Neural cell (in vitro differentiated cells): ENCODE measurements at regions not wholly inside any gene's neighbourhood (a gene's known extent, or its start where the extent isn't known, plus 50 kb on each side); places are given as distances from the start of the nearest gene placed in this dataset.

Experiments
- H2AFZ ChIP-seq: fragments of 200-600, 300-800 bp; sonication (generic), shearing (Covaris generic); 2 replicates; pipeline ENCODE4 v1.6.0; 2014; ENCODE audit warnings: low read depth, mild to moderate bottlenecking, antibody characterized with exemption, low read length, moderate library complexity
- H3F3A ChIP-seq: fragments of 200-600 bp; shearing (Covaris generic); 2 replicates; pipeline ENCODE4 v1.6.1; 2016; ENCODE audit warnings: mild to moderate bottlenecking, moderate library complexity, mixed read lengths, antibody characterized with exemption, low read length; ENCODE audit not compliant: insufficient read depth, poor library complexity, severe bottlenecking
- H3K27ac ChIP-seq: fragments of 200-600, 300-800 bp; sonication (generic), shearing (Covaris generic); 2 replicates; pipeline ENCODE4 v1.5.1; 2014; ENCODE audit warnings: mild to moderate bottlenecking, low read length, moderate library complexity
- H3K27me3 ChIP-seq: fragments of 300-800, 200-600 bp; sonication (generic), shearing (Covaris generic); 2 replicates; pipeline ENCODE4 v1.6.0; 2014; ENCODE audit warnings: mild to moderate bottlenecking, low read depth, low read length, moderate library complexity; ENCODE audit not compliant: insufficient read depth
- H3K36me3 ChIP-seq: fragments of 300-800, 200-600 bp; sonication (generic), shearing (Covaris generic); 2 replicates; pipeline ENCODE4 v1.5.1; 2014; ENCODE audit warnings: mild to moderate bottlenecking, antibody characterized with exemption, low read length, moderate library complexity; ENCODE audit not compliant: insufficient read depth
- H3K4me2 ChIP-seq: fragments of 300-800, 200-600 bp; sonication (generic), shearing (Covaris generic); 2 replicates; pipeline ENCODE4 v1.6.0; 2014; ENCODE audit warnings: mild to moderate bottlenecking, low read length
- H3K4me3 ChIP-seq: fragments of 300-800, 200-600 bp; sonication (generic), shearing (Covaris generic); 2 replicates; pipeline ENCODE4 v1.5.1; 2014; ENCODE audit warnings: mild to moderate bottlenecking, low read length, moderate library complexity
- H3K79me2 ChIP-seq: fragments of 200-600 bp; shearing (Covaris generic); replicated peaks from 2 replicates; pipeline ENCODE4 v1.6.0; 2014; ENCODE audit warnings: mild to moderate bottlenecking, low read length, moderate library complexity; ENCODE audit not compliant: insufficient read depth
- H3K9ac ChIP-seq: fragments of 300-800, 200-600 bp; sonication (generic), shearing (Covaris generic); 2 replicates; pipeline ENCODE4 v1.6.1; 2016; ENCODE audit warnings: mild to moderate bottlenecking, low read length, mixed read lengths
- H3K9me2 ChIP-seq: fragments of 200-600 bp; shearing (Covaris generic); 2 replicates; pipeline ENCODE4 v1.6.1; 2016; ENCODE audit warnings: mild to moderate bottlenecking, low read length, mixed read lengths; ENCODE audit not compliant: insufficient read depth
- H3K9me3 ChIP-seq: fragments of 200-600, 300-800 bp; sonication (generic), shearing (Covaris generic); 2 replicates; pipeline ENCODE4 v1.6.1; 2016; ENCODE audit warnings: mild to moderate bottlenecking, mixed run types, low read length, moderate library complexity, mixed read lengths
- H4K20me1 ChIP-seq: fragments of 200-600 bp; shearing (Covaris generic); 2 replicates; pipeline ENCODE4 v1.6.1; 2016; ENCODE audit warnings: mild to moderate bottlenecking, mixed run types; ENCODE audit not compliant: insufficient read depth
- CTCF ChIP-seq: fragments of 450-650 bp; IDR thresholded peaks from 2 replicates; pipeline ENCODE4 v1.5.1; 2014; ENCODE audit warnings: antibody characterized with exemption, mild to moderate bottlenecking, moderate library complexity; ENCODE audit not compliant: poor library complexity, severe bottlenecking
- EP300 ChIP-seq: fragments of 450-650 bp; conservative IDR thresholded peaks from 2 replicates; pipeline ENCODE4 v1.6.1; 2014; ENCODE audit warnings: antibody characterized with exemption, mild to moderate bottlenecking, moderate library complexity; ENCODE audit not compliant: poor library complexity, severe bottlenecking
- EZH2 ChIP-seq: fragments of 200-600, 300-800 bp; shearing (Covaris generic), sonication (generic); IDR thresholded peaks from 2 replicates; pipeline ENCODE4 v1.6.1; 2014; ENCODE audit warnings: antibody characterized with exemption, low read length, borderline replicate concordance, mild to moderate bottlenecking; ENCODE audit not compliant: insufficient read depth, poor library complexity, severe bottlenecking
- MXI1 ChIP-seq: fragments of 450-650 bp; conservative IDR thresholded peaks from 2 replicates; pipeline ENCODE4 v1.6.1; 2014; ENCODE audit warnings: antibody characterized with exemption, mild to moderate bottlenecking; ENCODE audit not compliant: poor library complexity, severe bottlenecking
- POLR2AphosphoS5 ChIP-seq: IDR thresholded peaks from 2 replicates; pipeline ENCODE4 v1.6.1; 2012
- RAD21 ChIP-seq: fragments of 450-650 bp; conservative IDR thresholded peaks from 2 replicates; pipeline ENCODE4 v1.6.1; 2014; ENCODE audit warnings: antibody characterized with exemption, mild to moderate bottlenecking, moderate library complexity
- SMC3 ChIP-seq: fragments of 450-650 bp; conservative IDR thresholded peaks from 2 replicates; pipeline ENCODE4 v1.6.1; 2014; ENCODE audit warnings: antibody characterized with exemption, mild to moderate bottlenecking, moderate library complexity; ENCODE audit not compliant: poor library complexity
- TAF1 ChIP-seq: IDR thresholded peaks from 2 replicates; pipeline ENCODE4 v1.6.1; 2012; ENCODE audit warnings: low read depth
- TF ChIP-seq, protein P1 (sequence below): IDR thresholded peaks from 2 replicates; pipeline ENCODE4 v1.6.1; 2012; ENCODE audit warnings: borderline replicate concordance

- H3K36me3 ChIP-seq, result no peaks in the 10 kb centered on the region
Observed at GRCh38 chr11:112722148-112722547, 239.1 kb upstream of the NCAM1 start.

DNA sequence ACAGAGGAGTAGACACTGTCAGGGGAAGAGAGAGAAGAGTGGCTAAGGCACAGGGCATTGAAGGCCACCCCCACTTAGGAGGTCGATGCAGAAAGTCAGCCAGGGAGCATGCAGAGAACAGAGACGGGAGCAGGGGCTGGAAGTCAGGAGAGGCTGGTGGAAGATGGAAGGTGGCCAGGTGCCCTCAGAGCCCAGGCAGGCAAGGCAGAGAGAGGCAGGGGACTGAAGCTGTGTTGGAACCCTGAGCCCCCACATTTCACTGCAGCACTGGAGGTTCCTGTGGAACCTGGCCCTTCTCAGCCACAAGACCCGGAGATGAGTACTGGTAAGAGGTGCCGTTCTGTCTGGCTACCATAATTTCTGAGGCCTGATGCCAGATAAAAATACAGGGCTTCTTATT, 238.3 kb upstream of the NCAM1 start:
- no peaks in the 10 kb centered on the region for H3K36me3 ChIP-seq

More at GRCh38 chr11:112722148-112722547, 239.1 kb upstream of the NCAM1 start:
- H3K9ac ChIP-seq, result no peak overlapping the region
- no peak overlapping the region for H3K4me2 ChIP-seq
- no peak overlapping the region for H3K4me3 ChIP-seq
- no peaks in the 10 kb centered on the region for H4K20me1 ChIP-seq
- no peaks in the 10 kb centered on the region for H3K9me3 ChIP-seq
- no peak overlapping the region for H2AFZ ChIP-seq
- H3K27me3 ChIP-seq, result no peaks in the 10 kb centered on the region
- no peaks in the 10 kb centered on the region for H3F3A ChIP-seq
- no peaks in the 10 kb centered on the region for H3K9me2 ChIP-seq
- no peaks in the 10 kb centered on the region for H3K79me2 ChIP-seq
- TF ChIP-seq, protein P1, sequence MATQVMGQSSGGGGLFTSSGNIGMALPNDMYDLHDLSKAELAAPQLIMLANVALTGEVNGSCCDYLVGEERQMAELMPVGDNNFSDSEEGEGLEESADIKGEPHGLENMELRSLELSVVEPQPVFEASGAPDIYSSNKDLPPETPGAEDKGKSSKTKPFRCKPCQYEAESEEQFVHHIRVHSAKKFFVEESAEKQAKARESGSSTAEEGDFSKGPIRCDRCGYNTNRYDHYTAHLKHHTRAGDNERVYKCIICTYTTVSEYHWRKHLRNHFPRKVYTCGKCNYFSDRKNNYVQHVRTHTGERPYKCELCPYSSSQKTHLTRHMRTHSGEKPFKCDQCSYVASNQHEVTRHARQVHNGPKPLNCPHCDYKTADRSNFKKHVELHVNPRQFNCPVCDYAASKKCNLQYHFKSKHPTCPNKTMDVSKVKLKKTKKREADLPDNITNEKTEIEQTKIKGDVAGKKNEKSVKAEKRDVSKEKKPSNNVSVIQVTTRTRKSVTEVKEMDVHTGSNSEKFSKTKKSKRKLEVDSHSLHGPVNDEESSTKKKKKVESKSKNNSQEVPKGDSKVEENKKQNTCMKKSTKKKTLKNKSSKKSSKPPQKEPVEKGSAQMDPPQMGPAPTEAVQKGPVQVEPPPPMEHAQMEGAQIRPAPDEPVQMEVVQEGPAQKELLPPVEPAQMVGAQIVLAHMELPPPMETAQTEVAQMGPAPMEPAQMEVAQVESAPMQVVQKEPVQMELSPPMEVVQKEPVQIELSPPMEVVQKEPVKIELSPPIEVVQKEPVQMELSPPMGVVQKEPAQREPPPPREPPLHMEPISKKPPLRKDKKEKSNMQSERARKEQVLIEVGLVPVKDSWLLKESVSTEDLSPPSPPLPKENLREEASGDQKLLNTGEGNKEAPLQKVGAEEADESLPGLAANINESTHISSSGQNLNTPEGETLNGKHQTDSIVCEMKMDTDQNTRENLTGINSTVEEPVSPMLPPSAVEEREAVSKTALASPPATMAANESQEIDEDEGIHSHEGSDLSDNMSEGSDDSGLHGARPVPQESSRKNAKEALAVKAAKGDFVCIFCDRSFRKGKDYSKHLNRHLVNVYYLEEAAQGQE, result no peak
- TF ChIP-seq MXI1, result no peak
- TF ChIP-seq SMC3, result no peak
- no peak for TF ChIP-seq RAD21
- TF ChIP-seq CTCF, result no peak
- TF ChIP-seq TAF1, result no peak
- no peak for TF ChIP-seq EP300
- no peak for TF ChIP-seq POLR2AphosphoS5
- TF ChIP-seq EZH2, result no peak
- H3K27ac ChIP-seq, result no peak overlapping the region

More for the DNA sequence above, 238.3 kb upstream of the NCAM1 start:
- H3K79me2 ChIP-seq, result no peaks in the 10 kb centered on the region
- no peaks in the 10 kb centered on the region for H3K9me3 ChIP-seq
- H3K9me2 ChIP-seq, result no peaks in the 10 kb centered on the region
- TF ChIP-seq RAD21, result no peak
- no peak overlapping the region for H3K4me3 ChIP-seq
- H3K27me3 ChIP-seq, result no peaks in the 10 kb centered on the region
- no peak overlapping the region for H3K27ac ChIP-seq
- H2AFZ ChIP-seq, result no peak overlapping the region
- no peak overlapping the region for H3K9ac ChIP-seq
- H3F3A ChIP-seq, result no peaks in the 10 kb centered on the region
- no peak overlapping the region for H3K4me2 ChIP-seq
- H4K20me1 ChIP-seq, result no peaks in the 10 kb centered on the region
